ENCODE measurements at regions not wholly inside any gene's neighbourhood (a gene's known extent, or its start where the extent isn't known, plus 50 kb on each side); places are given as distances from the start of the nearest gene placed in this dataset.

DNA sequence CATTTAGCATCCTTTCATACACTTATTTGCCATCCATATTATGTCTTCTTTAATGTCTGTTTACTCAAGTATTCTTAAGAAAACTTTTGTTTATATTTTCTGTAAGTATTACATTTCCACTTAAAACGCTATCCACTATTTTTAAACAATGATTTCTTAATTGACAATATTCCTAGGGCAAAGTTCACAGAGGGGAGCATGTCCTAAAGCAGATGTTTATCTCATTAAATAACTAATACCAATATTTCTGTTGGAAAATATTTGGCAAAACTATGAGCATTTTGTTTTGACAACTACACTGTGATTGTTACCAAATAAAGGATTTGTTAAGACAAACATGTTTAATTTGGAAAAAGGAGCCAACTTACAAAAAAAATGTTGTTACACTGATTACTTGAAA lies 643.3 kb downstream of the SLITRK5 start:
- Mint-ChIP-seq H3K27me3 (ENCODE audit: low read depth) (no peaks in the 10 kb centered on the region), H3K9me3 (peaks cover 13% of the 10 kb centered on the region), H3K4me1 (no peaks in the 10 kb centered on the region), H3K36me3 (no peaks in the 10 kb centered on the region), H3K27ac (no peak overlapping the region), H3K4me3 (no peak overlapping the region)
- ChIA-PET POLR2A (no interaction called here), CTCF (no interaction called here)
- no peak for ATAC-seq
- DNase-seq (ENCODE audit: low spot score) = no peak
- TF ChIP-seq, protein P1, sequence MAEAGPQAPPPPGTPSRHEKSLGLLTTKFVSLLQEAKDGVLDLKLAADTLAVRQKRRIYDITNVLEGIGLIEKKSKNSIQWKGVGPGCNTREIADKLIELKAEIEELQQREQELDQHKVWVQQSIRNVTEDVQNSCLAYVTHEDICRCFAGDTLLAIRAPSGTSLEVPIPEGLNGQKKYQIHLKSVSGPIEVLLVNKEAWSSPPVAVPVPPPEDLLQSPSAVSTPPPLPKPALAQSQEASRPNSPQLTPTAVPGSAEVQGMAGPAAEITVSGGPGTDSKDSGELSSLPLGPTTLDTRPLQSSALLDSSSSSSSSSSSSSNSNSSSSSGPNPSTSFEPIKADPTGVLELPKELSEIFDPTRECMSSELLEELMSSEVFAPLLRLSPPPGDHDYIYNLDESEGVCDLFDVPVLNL (CRISPR knock-in tag; IDR thresholded peaks at IDR 0.05; ENCODE audit: borderline replicate concordance, low read depth) = no peak
- no peak for TF ChIP-seq FOXK1 (CRISPR knock-in tag; IDR thresholded peaks at IDR 0.05)
- TF ChIP-seq, protein P2, sequence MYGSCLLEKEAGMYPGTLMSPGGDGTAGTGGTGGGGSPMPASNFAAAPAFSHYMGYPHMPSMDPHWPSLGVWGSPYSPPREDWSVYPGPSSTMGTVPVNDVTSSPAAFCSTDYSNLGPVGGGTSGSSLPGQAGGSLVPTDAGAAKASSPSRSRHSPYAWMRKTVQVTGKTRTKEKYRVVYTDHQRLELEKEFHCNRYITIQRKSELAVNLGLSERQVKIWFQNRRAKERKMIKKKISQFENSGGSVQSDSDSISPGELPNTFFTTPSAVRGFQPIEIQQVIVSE (CRISPR knock-in tag; IDR thresholded peaks at IDR 0.05; ENCODE audit: borderline replicate concordance) = no peak
- TF ChIP-seq RORB (CRISPR knock-in tag; IDR thresholded peaks at IDR 0.05) = no peak
- no peak for TF ChIP-seq PRDM15 (CRISPR knock-in tag; IDR thresholded peaks at IDR 0.05)
- TF ChIP-seq, protein P3, sequence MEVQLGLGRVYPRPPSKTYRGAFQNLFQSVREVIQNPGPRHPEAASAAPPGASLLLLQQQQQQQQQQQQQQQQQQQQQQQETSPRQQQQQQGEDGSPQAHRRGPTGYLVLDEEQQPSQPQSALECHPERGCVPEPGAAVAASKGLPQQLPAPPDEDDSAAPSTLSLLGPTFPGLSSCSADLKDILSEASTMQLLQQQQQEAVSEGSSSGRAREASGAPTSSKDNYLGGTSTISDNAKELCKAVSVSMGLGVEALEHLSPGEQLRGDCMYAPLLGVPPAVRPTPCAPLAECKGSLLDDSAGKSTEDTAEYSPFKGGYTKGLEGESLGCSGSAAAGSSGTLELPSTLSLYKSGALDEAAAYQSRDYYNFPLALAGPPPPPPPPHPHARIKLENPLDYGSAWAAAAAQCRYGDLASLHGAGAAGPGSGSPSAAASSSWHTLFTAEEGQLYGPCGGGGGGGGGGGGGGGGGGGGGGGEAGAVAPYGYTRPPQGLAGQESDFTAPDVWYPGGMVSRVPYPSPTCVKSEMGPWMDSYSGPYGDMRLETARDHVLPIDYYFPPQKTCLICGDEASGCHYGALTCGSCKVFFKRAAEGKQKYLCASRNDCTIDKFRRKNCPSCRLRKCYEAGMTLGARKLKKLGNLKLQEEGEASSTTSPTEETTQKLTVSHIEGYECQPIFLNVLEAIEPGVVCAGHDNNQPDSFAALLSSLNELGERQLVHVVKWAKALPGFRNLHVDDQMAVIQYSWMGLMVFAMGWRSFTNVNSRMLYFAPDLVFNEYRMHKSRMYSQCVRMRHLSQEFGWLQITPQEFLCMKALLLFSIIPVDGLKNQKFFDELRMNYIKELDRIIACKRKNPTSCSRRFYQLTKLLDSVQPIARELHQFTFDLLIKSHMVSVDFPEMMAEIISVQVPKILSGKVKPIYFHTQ (CRISPR knock-in tag; IDR thresholded peaks at IDR 0.05) = no peak
- no peak for TF ChIP-seq TCF7 (CRISPR knock-in tag; IDR thresholded peaks at IDR 0.05; ENCODE audit: low read depth)
- no peak for TF ChIP-seq ZNF317 (CRISPR knock-in tag; IDR thresholded peaks at IDR 0.05; ENCODE audit: borderline replicate concordance, low read depth)
- TF ChIP-seq, protein P4, sequence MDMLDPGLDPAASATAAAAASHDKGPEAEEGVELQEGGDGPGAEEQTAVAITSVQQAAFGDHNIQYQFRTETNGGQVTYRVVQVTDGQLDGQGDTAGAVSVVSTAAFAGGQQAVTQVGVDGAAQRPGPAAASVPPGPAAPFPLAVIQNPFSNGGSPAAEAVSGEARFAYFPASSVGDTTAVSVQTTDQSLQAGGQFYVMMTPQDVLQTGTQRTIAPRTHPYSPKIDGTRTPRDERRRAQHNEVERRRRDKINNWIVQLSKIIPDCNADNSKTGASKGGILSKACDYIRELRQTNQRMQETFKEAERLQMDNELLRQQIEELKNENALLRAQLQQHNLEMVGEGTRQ (CRISPR knock-in tag; IDR thresholded peaks at IDR 0.05) = no peak
- TF ChIP-seq ZNF416 (CRISPR knock-in tag; IDR thresholded peaks at IDR 0.05) = no peak
- TF ChIP-seq NR1H2 (CRISPR knock-in tag; IDR thresholded peaks at IDR 0.05) = no peak
- TF ChIP-seq KAT7 (CRISPR knock-in tag; IDR thresholded peaks at IDR 0.05; ENCODE audit: borderline replicate concordance) = no peak
- TF ChIP-seq, protein P5, sequence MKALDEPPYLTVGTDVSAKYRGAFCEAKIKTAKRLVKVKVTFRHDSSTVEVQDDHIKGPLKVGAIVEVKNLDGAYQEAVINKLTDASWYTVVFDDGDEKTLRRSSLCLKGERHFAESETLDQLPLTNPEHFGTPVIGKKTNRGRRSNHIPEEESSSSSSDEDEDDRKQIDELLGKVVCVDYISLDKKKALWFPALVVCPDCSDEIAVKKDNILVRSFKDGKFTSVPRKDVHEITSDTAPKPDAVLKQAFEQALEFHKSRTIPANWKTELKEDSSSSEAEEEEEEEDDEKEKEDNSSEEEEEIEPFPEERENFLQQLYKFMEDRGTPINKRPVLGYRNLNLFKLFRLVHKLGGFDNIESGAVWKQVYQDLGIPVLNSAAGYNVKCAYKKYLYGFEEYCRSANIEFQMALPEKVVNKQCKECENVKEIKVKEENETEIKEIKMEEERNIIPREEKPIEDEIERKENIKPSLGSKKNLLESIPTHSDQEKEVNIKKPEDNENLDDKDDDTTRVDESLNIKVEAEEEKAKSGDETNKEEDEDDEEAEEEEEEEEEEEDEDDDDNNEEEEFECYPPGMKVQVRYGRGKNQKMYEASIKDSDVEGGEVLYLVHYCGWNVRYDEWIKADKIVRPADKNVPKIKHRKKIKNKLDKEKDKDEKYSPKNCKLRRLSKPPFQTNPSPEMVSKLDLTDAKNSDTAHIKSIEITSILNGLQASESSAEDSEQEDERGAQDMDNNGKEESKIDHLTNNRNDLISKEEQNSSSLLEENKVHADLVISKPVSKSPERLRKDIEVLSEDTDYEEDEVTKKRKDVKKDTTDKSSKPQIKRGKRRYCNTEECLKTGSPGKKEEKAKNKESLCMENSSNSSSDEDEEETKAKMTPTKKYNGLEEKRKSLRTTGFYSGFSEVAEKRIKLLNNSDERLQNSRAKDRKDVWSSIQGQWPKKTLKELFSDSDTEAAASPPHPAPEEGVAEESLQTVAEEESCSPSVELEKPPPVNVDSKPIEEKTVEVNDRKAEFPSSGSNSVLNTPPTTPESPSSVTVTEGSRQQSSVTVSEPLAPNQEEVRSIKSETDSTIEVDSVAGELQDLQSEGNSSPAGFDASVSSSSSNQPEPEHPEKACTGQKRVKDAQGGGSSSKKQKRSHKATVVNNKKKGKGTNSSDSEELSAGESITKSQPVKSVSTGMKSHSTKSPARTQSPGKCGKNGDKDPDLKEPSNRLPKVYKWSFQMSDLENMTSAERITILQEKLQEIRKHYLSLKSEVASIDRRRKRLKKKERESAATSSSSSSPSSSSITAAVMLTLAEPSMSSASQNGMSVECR (CRISPR knock-in tag; IDR thresholded peaks at IDR 0.05; ENCODE audit: borderline replicate concordance) = no peak
- no peak for TF ChIP-seq ZNF219 (CRISPR knock-in tag; IDR thresholded peaks at IDR 0.05; ENCODE audit: borderline replicate concordance)
- no peak for TF ChIP-seq STAT6 (CRISPR knock-in tag; conservative IDR thresholded peaks at IDR 0.05; ENCODE audit: low read depth)
- TF ChIP-seq TP53 (CRISPR knock-in tag; IDR thresholded peaks at IDR 0.05) = no peak
- no peak for TF ChIP-seq ZNF423 (CRISPR knock-in tag; IDR thresholded peaks at IDR 0.05)
- TF ChIP-seq, protein P6, sequence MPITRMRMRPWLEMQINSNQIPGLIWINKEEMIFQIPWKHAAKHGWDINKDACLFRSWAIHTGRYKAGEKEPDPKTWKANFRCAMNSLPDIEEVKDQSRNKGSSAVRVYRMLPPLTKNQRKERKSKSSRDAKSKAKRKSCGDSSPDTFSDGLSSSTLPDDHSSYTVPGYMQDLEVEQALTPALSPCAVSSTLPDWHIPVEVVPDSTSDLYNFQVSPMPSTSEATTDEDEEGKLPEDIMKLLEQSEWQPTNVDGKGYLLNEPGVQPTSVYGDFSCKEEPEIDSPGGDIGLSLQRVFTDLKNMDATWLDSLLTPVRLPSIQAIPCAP (CRISPR knock-in tag; IDR thresholded peaks at IDR 0.05) = no peak
- TF ChIP-seq EMX1 (CRISPR knock-in tag; IDR thresholded peaks at IDR 0.05) = no peak
